HepG2 (cell line): ENCODE measurements at regions not wholly inside any gene's neighbourhood (a gene's known extent, or its start where the extent isn't known, plus 50 kb on each side); places are given as distances from the start of the nearest gene placed in this dataset.

Experiments
- ATAC-seq: fragments of 200-7000 bp; cut with Tn5 transposase; 3 replicates; pipeline ENCODE4 v1.9.1; 2020; ENCODE audit warnings: mild to moderate bottlenecking, moderate library complexity
- BruUV-seq: library from RNA; stranded (reverse); fragments of 400-500 nt; replicated peaks from 2 replicates; lab custom pipeline; 2021; lab: Mats Ljungman, UMichigan
- CTCF ChIA-PET: fragments of 300-600 bp; formaldehyde crosslinking; extraction: SDS; loops from one replicate; lab custom pipeline; 2021; ENCODE audit warnings: low total read pairs, inconsistent platforms, low intra/inter-chr PET ratio; lab: Yijun Ruan, JAX
- POLR2A ChIA-PET: fragments of 350-600 bp; sonication (Branson Sonifier 250); formaldehyde crosslinking; loops from one replicate; lab custom pipeline; 2020; ENCODE audit warnings: antibody characterized with exemption, inconsistent platforms; lab: Yijun Ruan, JAX
- DNase-seq: peaks from one replicate; pipeline ENCODE4 v3.0.0-alpha.2; 2015; ENCODE audit warnings: low spot score
- FAIRE-seq: peaks from 3 replicates; lab custom pipeline; 2011; peaks lifted over from hg19 to GRCh38; lab: Jason Lieb, UNC
- H2AFZ ChIP-seq: one replicate; pipeline ENCODE4 v1.6.1; 2011; ENCODE audit warnings: low read length, inconsistent platforms
- H3K27ac ChIP-seq: fragments of 300-600 bp; 3 replicates; pipeline ENCODE4 v1.8.0; 2011; ENCODE audit warnings: mixed run types, mild to moderate bottlenecking, mixed read lengths, low read length, inconsistent platforms; ENCODE audit not compliant: insufficient read depth; ENCODE audit errors: extremely low read length
- H3K27me3 ChIP-seq, 2 experiments: fragments of 200-600 bp in 1 of 2; 2 replicates in 1 of 2; 3 replicates in 1 of 2; pipeline versions ENCODE4 v1.6.0 to v1.8.0; 2011; ENCODE audit warnings: low read length in 2 of 2, mild to moderate bottlenecking in 2 of 2, moderate library complexity in 2 of 2, inconsistent platforms in 1 of 2; ENCODE audit not compliant: insufficient read depth in 2 of 2, control insufficient read depth in 1 of 2
- H3K36me3 ChIP-seq, 2 experiments: fragments of 200-600 bp in 1 of 2; replicated peaks in 1 of 2; 2 replicates in 1 of 2; 3 replicates in 1 of 2; pipeline versions ENCODE4 v1.5.1 to v1.8.0; 2011; ENCODE audit warnings: low read length in 2 of 2, inconsistent platforms in 1 of 2; ENCODE audit not compliant: insufficient read depth in 2 of 2, control insufficient read depth in 1 of 2
- H3K4me1 ChIP-seq: 2 replicates; pipeline ENCODE4 v1.5.1; 2012; ENCODE audit warnings: low read length, inconsistent platforms; ENCODE audit not compliant: insufficient read depth
- H3K4me2 ChIP-seq: 2 replicates; pipeline ENCODE4 v1.6.0; 2011; ENCODE audit warnings: low read depth, low read length, inconsistent platforms
- H3K4me3 ChIP-seq, 3 experiments: fragments of 200-600 bp in 1 of 3; sonication (generic), shearing (Covaris generic) in 1 of 3; replicated peaks in 1 of 3; 2 replicates each; pipeline ENCODE4 v1.5.1; 2011 to 2016; ENCODE audit warnings: low read length in 3 of 3, inconsistent platforms in 2 of 3, low read depth in 2 of 3, mild to moderate bottlenecking in 2 of 3, control low read depth in 1 of 3, mixed read lengths in 1 of 3; ENCODE audit not compliant: insufficient read depth in 1 of 3
- H3K79me2 ChIP-seq: one replicate; pipeline ENCODE4 v1.6.1; 2011; ENCODE audit warnings: low read length, inconsistent platforms; ENCODE audit not compliant: insufficient read depth
- H3K9ac ChIP-seq: 2 replicates; pipeline ENCODE4 v1.6.0; 2011; ENCODE audit warnings: mild to moderate bottlenecking, low read depth, low read length, inconsistent platforms; ENCODE audit not compliant: insufficient read depth
- H3K9me3 ChIP-seq: 2 replicates; pipeline ENCODE4 v1.5.1; 2012; ENCODE audit warnings: mild to moderate bottlenecking, low read length
- H4K20me1 ChIP-seq: 2 replicates; pipeline ENCODE4 v1.6.0; 2011; ENCODE audit warnings: inconsistent platforms, mild to moderate bottlenecking, low read length, moderate library complexity; ENCODE audit not compliant: insufficient read depth
- CEBPB ChIP-seq: IDR thresholded peaks from 2 replicates; pipeline ENCODE4 v1.6.1; 2011; ENCODE audit warnings: low read depth, low read length, improper control_type of control experiment, borderline replicate concordance
- GPN1 ChIP-seq: sonication (generic); formaldehyde crosslinking; IDR thresholded peaks from 2 replicates; pipeline ENCODE4 v1.5.1; 2020; ENCODE audit warnings: missing genetic modification reagents, borderline replicate concordance
- KLF13 ChIP-seq: sonication (generic); formaldehyde crosslinking; IDR thresholded peaks from 2 replicates; pipeline ENCODE4 v1.4.0; 2020; ENCODE audit warnings: mild to moderate bottlenecking, missing genetic modification reagents
- SRF ChIP-seq: IDR thresholded peaks from 2 replicates; pipeline ENCODE4 v1.6.1; 2011; ENCODE audit warnings: mild to moderate bottlenecking, low read depth, low read length, moderate library complexity
- ZKSCAN8 ChIP-seq: IDR thresholded peaks from 2 replicates; pipeline ENCODE4 v1.6.1; 2016; ENCODE audit warnings: borderline replicate concordance, missing genetic modification reagents, missing compliant biosample characterization
- ZNF205 ChIP-seq: IDR thresholded peaks from 2 replicates; pipeline ENCODE4 v1.6.1; 2018; ENCODE audit warnings: missing biosample characterization, missing genetic modification reagents
- ZNF251 ChIP-seq: sonication (generic); formaldehyde crosslinking; IDR thresholded peaks from 2 replicates; pipeline ENCODE4 v1.9.0; 2021; ENCODE audit warnings: mild to moderate bottlenecking, missing genetic modification reagents
- ZNF3 ChIP-seq: IDR thresholded peaks from 2 replicates; pipeline ENCODE4 v1.7.0; 2017; ENCODE audit warnings: inconsistent platforms
- ZNF326 ChIP-seq: sonication (generic); formaldehyde crosslinking; IDR thresholded peaks from 2 replicates; pipeline ENCODE4 v1.4.0; 2020; ENCODE audit warnings: missing genetic modification reagents, borderline replicate concordance
- ZNF331 ChIP-seq: sonication (generic); formaldehyde crosslinking; IDR thresholded peaks from 2 replicates; pipeline ENCODE4 v1.4.0; 2020; ENCODE audit warnings: missing genetic modification reagents
- WGBS: methylation state at CpG from one replicate; pipeline ENCODE4 v1.1.6; 2017; ENCODE audit warnings: low lambda C conversion rate; 5-methylcytosine and 5-hydroxymethylcytosine counted together
- in situ Hi-C: cut with HindIII; loops from 2 replicates; pipeline ENCODE4 v1.10.0; 2017; ENCODE audit warnings: low pct_unique_long_range_greater_than_20kb; ENCODE audit not compliant: extremely low pct_ligation_motif_present
- intact Hi-C: fragments of 100-400 bp; cut with micrococcal nuclease; formaldehyde crosslinking; loops from one replicate; pipeline ENCODE4 v1.10.0; 2022; ENCODE audit not compliant: unreplicated experiment
- TF ChIP-seq, protein P1 (sequence below): IDR thresholded peaks from 2 replicates; pipeline ENCODE4 v1.4.0; 2020; ENCODE audit warnings: mild to moderate bottlenecking, missing genetic modification reagents
- TF ChIP-seq, protein P2 (sequence below): sonication (generic); formaldehyde crosslinking; IDR thresholded peaks from 2 replicates; pipeline ENCODE4 v1.5.0; 2020; ENCODE audit warnings: missing genetic modification reagents
- TF ChIP-seq, protein P3 (sequence below): sonication (generic); formaldehyde crosslinking; IDR thresholded peaks from 2 replicates; pipeline ENCODE4 v1.4.0; 2020; ENCODE audit warnings: mild to moderate bottlenecking, missing genetic modification reagents
- TF ChIP-seq, protein P4 (sequence below): sonication (generic); formaldehyde crosslinking; conservative IDR thresholded peaks from 2 replicates; pipeline ENCODE4 v1.4.0; 2020; ENCODE audit warnings: missing genetic modification reagents

DNA sequence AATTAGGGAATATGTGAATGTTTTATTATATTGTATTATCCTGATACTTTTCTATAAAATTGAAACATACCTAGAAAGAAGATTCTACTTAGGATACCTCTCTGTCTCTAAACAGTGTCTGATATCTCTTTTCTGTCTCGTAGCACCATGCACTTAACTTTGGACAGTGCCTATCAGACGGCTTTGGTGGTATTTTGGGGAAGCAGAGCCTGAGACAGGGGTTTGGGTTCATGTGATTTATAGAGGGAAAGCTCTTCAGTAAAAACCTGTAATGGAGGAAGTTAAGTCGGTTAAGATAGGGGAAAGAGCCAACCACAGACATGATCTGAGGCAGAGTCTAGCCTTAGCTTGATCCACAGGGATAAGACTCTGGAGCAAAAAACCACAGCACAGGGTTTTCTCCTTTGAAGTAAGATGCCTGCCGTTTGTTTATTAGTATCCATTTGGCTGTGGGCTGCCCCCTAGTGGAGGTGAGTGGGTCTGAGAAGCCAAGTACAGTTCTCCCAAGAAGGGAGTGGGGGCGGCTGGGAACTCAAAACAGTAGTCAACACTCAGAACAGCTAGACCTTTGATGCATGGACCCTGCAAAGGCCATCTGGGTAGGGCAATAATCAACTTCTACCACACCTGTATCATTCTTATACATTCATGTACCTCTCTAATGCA, 141.2 kb upstream of the ASTN2 start (continued):
- TF ChIP-seq, protein P1, sequence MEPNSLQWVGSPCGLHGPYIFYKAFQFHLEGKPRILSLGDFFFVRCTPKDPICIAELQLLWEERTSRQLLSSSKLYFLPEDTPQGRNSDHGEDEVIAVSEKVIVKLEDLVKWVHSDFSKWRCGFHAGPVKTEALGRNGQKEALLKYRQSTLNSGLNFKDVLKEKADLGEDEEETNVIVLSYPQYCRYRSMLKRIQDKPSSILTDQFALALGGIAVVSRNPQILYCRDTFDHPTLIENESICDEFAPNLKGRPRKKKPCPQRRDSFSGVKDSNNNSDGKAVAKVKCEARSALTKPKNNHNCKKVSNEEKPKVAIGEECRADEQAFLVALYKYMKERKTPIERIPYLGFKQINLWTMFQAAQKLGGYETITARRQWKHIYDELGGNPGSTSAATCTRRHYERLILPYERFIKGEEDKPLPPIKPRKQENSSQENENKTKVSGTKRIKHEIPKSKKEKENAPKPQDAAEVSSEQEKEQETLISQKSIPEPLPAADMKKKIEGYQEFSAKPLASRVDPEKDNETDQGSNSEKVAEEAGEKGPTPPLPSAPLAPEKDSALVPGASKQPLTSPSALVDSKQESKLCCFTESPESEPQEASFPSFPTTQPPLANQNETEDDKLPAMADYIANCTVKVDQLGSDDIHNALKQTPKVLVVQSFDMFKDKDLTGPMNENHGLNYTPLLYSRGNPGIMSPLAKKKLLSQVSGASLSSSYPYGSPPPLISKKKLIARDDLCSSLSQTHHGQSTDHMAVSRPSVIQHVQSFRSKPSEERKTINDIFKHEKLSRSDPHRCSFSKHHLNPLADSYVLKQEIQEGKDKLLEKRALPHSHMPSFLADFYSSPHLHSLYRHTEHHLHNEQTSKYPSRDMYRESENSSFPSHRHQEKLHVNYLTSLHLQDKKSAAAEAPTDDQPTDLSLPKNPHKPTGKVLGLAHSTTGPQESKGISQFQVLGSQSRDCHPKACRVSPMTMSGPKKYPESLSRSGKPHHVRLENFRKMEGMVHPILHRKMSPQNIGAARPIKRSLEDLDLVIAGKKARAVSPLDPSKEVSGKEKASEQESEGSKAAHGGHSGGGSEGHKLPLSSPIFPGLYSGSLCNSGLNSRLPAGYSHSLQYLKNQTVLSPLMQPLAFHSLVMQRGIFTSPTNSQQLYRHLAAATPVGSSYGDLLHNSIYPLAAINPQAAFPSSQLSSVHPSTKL (CRISPR knock-in tag), result 0 out of 2 replicates have a peak, but pooled peaks have one; percentile 14
- TF ChIP-seq SRF (no peak), CEBPB (no peak)
- TF ChIP-seq, protein P2, sequence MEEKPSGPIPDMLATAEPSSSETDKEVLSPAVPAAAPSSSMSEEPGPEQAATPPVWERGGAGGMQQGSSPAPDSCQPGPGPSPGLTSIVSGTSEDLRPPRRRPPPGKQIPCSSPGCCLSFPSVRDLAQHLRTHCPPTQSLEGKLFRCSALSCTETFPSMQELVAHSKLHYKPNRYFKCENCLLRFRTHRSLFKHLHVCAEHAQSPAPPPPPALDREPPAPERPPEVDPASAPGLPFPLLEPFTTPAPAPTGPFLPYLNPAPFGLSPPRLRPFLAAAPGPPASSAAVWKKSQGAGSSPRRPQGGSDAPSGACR (CRISPR knock-in tag), result no peak

DNA sequence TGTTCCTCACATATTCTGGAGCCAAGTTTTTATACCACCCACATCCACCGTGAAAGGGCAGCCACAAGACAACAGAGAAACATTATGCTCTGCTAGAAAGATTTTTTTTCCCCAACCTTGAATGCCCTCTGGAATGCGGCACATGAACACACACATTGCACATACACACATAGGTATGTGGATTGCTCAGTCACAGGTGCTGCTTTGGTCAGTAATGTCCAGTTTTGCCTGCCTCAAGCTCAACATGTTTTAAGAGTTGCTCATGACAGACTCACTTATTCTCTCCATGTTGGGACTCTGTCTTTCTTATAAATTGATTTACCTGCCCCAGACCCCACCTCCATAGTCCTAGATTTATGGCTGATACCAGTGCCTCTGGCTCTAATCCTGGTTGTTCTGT, 138.0 kb upstream of the ASTN2 start:
- Histone ChIP-seq H3K4me3 (no peak overlapping the region), H4K20me1 (no peaks in the 10 kb centered on the region), H2AFZ (no peak overlapping the region), H3K9me3 (no peaks in the 10 kb centered on the region), H3K4me1 (peaks cover 7% of the 10 kb centered on the region; the same call in 1 of the 2 replicates), H3K27me3 (peaks cover 0 to 1% of the 10 kb centered on the region in 2 experiments; a peak in 2 of 5 replicates), H3K79me2 (no peaks in the 10 kb centered on the region), H3K36me3 (no peaks in the 10 kb centered on the region), H3K9ac (no peak overlapping the region), H3K4me2 (no peak overlapping the region), H3K27ac (no peak overlapping the region)
- WGBS, result 6% methylated on average over 2 of the region's 2 CpGs
- POLR2A ChIA-PET, result no interaction called here
- ATAC-seq (peak; percentile 30; the same call in 2 of the 3 replicates), FAIRE-seq (no peak), DNase-seq (no peak)
- CTCF ChIA-PET, result no interaction called here
- intact Hi-C loops, result no loop called here
- in situ Hi-C loops, result loop anchor here (5.0 kb wide), 1 partner anchor 66 kb away; no protein-coding TSS in a partner anchor
- no TSS peak for BruUV-seq
- TF ChIP-seq, protein P3, sequence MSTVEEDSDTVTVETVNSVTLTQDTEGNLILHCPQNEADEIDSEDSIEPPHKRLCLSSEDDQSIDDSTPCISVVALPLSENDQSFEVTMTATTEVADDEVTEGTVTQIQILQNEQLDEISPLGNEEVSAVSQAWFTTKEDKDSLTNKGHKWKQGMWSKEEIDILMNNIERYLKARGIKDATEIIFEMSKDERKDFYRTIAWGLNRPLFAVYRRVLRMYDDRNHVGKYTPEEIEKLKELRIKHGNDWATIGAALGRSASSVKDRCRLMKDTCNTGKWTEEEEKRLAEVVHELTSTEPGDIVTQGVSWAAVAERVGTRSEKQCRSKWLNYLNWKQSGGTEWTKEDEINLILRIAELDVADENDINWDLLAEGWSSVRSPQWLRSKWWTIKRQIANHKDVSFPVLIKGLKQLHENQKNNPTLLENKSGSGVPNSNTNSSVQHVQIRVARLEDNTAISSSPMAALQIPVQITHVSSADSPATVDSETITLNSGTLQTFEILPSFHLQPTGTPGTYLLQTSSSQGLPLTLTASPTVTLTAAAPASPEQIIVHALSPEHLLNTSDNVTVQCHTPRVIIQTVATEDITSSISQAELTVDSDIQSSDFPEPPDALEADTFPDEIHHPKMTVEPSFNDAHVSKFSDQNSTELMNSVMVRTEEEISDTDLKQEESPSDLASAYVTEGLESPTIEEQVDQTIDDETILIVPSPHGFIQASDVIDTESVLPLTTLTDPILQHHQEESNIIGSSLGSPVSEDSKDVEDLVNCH (CRISPR knock-in tag), result no peak
- TF ChIP-seq ZNF331 (CRISPR knock-in tag) (no peak), ZNF326 (CRISPR knock-in tag) (no peak), GPN1 (no peak), ZNF205 (CRISPR knock-in tag) (no peak), KLF13 (CRISPR knock-in tag) (no peak), ZKSCAN8 (no peak), ZNF251 (CRISPR knock-in tag) (no peak), ZNF3 (CRISPR knock-in tag) (no peak)
- TF ChIP-seq, protein P4, sequence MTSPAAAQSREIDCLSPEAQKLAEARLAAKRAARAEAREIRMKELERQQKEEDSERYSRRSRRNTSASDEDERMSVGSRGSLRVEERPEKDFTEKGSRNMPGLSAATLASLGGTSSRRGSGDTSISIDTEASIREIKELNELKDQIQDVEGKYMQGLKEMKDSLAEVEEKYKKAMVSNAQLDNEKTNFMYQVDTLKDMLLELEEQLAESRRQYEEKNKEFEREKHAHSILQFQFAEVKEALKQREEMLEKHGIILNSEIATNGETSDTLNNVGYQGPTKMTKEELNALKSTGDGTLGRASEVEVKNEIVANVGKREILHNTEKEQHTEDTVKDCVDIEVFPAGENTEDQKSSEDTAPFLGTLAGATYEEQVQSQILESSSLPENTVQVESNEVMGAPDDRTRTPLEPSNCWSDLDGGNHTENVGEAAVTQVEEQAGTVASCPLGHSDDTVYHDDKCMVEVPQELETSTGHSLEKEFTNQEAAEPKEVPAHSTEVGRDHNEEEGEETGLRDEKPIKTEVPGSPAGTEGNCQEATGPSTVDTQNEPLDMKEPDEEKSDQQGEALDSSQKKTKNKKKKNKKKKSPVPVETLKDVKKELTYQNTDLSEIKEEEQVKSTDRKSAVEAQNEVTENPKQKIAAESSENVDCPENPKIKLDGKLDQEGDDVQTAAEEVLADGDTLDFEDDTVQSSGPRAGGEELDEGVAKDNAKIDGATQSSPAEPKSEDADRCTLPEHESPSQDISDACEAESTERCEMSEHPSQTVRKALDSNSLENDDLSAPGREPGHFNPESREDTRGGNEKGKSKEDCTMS (CRISPR knock-in tag), result no peak
